GM19438 (cell line): ENCODE measurements at regions not wholly inside any gene's neighbourhood (a gene's known extent, or its start where the extent isn't known, plus 50 kb on each side); places are given as distances from the start of the nearest gene placed in this dataset.

Source experiments
- ATAC-seq: cut with Tn5 transposase; IDR thresholded peaks from one replicate; pipeline ENCODE4 v1.9.1; 2021; ENCODE audit warnings: low read depth; ENCODE audit not compliant: unreplicated experiment

DNA sequence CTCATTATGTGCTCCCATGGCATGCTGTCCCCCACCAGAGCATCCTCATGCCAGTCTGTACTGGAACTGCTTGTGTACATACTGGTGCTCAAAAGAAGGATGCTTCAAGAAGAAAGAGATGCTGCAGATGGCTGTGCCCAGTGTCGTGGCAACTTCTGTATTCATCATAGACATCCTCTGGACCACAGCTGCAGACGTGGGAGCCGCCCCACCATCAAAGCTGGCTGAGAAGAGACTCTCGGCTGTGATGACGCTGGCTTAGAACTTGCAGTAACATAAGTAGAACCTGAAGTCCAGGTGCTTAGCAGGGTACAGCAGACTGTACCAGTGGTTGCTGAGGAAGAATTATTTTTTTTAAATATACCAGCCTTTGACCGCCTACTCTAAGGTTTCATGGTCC lies 112.6 kb upstream of the ARHGAP5 start:
- no peak for ATAC-seq

DNA sequence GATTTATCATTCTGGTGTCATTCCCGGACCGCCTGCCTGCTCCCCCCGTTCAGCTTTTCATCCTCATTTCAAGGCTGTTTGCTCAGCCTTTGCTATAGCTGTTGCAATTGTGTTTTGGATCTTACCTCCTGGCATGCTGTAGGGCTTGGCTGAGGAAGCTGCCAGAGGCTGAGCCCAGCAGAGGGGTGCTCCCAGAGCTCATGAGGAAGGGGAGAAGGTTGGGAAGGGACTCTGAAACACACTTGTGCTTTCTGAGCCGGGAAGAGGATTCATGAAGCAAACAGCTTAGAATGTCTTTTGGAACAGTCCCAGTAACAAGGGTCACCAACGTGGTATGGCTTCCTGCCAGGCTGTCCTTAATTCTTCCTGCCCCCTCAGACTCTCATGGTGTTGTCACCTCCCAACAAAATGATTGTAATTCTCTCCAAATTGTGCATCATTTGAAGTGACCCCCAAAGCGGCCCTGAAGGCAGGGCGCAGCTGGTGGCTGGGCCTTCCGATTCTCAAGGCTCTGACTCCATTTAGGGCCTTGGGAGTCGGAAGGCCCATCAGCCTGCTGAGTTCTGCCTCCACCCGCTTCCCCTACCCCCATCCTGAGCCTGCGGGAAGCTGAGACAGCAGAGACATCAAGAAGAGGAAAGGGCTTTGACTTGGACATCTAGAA lies 111.9 kb upstream of the ARHGAP5 start:
- ATAC-seq: no peak

DNA sequence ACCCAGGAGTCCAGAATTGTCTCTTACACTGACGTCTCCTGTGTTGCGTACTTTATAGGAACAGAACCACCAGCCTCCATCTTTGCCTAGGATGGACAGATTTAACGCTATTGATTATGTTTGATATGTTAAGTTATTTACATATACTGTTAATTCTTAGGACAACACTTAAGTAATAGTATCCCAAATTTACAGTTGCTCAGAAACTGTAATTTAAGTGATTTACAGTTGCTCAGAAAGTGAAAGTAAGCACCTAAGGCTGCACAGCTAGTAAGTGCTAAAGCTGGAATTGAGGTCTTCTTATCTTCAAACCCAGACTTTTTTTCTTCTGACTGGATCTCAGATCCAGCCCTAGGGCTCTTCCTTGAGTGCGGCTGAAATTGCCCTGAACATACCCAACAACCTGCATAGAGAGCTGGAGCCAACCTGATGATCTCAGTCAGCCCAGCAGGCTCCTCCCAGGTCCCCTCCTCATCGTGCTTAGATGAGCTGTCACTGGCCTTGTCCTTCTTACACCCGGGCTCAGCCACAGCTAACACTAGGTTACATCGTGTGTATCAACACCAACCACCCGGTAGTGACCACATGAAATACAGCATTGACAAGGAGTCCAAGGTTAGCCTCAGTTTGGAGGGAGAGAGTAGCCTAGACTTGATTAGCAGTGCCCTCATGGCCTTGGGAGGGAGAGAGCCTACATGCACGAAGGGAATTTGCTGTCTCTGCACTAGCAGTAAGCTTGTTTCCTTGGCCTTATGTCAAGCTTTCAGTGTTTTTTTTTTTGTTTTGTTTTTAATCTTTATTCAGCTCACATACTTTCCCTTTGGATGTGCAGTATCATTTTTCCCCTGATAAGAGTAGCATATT lies 111.1 kb upstream of the ARHGAP5 start:
- no peak for ATAC-seq

DNA sequence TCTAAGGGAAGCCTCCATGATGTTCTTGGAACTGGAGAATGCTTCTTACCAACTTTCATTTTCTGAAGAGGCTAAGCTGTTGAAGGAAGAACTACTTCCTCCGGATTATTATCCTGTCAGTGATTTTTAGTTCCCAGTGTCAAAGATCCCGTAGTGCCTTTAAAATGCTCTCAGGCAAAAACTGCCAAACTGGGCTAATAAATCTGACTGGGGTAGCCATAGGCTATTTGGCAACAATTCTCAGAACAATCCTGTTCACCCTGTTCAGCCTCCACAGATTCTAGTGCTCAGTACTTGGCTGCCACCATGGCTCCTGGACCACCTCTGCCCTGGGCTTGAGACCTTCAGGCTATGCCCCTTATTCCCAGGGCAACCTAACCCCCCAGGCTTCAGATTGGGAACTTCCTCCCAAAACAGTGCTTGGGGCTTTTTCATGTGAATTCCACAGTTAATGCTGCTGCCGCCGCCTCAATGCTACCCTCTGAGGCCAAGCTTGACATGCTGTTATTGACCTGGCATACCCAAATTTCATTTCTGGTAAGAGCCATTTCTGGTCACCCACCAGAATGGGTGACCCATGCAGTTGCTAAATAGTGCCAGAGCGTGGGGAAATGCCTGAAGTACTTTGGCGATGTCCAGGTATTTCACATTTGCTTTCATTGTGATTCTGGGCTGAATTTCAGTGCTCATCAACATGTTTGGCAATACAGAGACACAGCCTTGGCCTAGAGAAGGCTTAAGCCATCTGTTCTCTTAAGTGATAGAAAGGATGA lies 110.0 kb upstream of the ARHGAP5 start:
- ATAC-seq: no peak

DNA sequence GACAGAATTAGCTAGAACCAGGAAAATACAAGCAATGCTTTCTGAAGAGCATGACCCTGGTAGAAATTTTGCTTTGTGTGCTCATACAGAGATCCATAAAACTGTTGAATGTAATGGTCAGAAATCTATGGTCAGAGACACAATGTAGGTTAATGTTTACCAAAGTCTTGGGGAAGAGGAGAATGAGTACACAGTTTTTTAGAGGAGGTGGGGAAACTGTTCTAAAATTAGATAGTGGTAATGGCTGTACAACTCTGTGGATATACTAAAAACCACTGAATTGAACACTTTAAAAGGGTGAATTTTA lies 109.5 kb upstream of the ARHGAP5 start:
- ATAC-seq: peak; percentile 39

DNA sequence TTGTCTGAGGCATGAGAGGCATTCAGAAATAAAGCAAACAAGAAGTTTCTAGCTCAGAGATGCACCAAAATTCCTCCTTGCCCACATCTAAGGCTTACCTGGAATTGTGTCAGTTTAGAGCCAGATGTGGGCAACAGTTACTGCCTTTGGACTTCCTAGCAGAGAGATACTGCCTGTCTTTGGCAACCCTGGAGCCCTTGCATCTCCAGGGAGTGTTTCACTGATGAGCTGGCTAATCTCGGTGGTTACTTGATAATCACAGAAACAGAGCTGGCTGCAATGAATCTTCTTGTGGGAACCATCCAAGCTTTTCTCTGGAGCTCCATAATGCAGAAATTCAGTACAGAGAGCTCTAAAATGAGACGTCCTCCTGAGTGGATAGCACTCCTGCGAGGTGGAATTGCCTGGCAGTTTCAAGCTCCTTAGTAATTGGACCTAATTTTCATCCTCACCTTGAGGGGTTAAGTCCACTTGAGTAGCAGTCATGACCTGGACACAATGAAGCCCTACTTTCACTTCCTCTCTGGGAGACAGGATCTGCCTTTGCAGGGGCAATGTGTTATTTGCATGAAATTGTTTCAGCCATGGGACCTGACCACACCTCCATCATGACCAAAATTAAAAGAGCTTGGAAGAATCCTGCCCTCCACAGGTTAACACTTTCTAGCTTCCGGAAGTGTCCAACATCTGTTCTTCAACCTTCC lies 108.8 kb upstream of the ARHGAP5 start:
- ATAC-seq: peak; percentile 80

DNA sequence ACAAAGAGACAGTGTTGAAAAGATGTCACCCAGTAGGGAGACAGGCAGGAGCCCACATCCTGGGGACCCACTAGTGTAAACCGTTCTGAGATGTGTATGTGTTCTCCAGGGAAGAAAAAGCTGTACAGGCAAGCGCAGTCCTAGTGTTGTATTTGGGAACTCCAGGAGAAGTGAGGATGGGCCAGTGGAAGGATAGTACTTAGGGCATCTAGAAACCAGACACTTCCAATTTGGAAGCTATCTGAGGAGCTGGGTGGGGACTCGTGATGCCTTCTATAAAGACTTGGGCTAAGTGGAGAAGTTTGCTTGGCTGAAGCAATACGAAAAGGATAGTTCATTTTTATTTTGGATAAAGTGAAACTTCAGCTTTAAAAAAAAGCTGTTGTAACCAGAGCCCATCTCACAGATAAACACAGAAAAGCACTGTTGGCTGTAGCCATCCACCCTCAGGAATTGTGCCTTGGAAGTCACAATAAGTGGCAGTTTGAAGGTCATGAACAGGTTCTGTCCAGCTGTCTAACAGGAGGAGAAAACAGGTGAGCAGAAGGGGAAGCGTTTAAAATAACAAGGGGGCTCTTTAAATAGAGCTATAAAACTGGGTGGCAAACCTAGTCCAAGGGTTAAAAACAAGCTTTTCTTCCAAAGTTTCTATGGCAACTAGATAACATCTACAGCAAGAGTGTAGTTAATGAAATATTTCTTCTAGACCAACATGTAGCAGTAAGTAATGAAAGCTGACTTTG lies 108.0 kb upstream of the ARHGAP5 start:
- ATAC-seq: no peak

DNA sequence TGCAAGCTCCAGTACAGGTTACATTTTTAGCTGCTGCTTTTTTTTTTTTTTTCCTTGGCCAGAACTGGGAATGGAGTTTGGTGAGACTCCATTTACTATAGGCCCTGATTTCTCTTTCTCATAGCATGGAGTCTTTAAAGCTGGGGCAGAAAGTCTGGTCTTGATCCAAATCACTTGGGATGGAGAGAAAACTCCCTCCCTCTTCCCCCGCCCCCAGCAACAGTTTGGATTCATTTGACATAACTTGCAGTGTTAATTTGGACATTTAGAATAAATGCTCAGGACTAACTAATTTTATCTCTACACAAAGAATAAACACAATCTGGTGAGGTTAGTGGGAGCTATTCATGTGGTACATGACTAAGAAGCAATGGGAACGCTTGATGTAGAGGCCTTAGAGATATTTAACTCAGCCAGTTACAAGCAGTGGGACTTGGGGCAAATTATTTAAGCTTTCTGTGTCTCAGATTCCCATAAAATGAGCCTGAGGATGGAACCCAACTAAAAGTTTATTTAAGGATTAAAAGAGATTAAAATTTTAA lies 107.3 kb upstream of the ARHGAP5 start:
- ATAC-seq: no peak

- ATAC-seq: no peak
Observed at GRCh38 chr14:31970744-31971143, 106.4 kb upstream of the ARHGAP5 start.

DNA sequence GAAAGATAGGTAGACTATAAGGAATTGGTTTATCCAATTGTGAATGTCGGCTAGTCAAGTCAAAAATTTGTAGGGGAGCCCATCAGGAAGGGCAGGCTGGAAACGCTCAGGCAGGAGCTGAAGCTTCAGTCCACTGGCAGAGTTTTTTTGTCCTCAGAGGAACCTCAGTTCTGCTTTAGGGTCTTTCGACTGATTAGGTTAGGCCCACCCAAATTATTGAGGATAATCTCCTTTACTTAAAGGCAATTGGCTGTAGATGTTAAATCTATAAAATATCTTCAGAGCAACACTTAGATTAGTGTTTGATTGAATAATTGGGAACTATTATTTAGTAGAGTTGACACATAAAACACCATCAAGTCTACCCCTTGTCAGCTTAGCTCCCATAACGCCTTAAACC lies 105.5 kb upstream of the ARHGAP5 start:
- ATAC-seq: no peak

GRCh38 chr14:31977001-31977556 lies 100.0 kb upstream of the ARHGAP5 start:
- no peak for ATAC-seq

GRCh38 chr14:31978423-31978822 lies 98.7 kb upstream of the ARHGAP5 start:
- no peak for ATAC-seq

GRCh38 chr14:31982642-31983041 lies 94.5 kb upstream of the ARHGAP5 start:
- ATAC-seq: no peak

- no peak for ATAC-seq
Observed at GRCh38 chr14:31986405-31986804, 90.7 kb upstream of the ARHGAP5 start.

DNA sequence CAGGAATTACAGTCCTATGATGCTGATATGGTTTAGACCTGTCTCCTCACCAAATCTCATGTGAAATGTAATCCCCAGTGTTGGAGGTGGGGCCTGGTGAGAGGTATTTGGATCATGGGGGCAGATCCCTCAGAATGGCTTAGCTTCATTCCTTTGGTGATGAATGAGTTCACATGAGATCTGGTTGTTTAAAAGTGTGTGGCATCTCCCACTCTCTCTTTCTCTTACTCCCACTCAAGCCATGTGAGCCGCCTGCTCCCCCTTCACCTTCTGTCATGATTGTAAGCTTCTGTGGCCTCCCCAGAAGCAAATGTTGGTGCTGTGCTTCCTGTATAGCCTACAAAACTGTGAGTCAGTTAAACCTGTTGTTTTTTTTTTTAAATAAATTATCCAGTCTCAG lies 89.4 kb upstream of the ARHGAP5 start:
- no peak for ATAC-seq

DNA sequence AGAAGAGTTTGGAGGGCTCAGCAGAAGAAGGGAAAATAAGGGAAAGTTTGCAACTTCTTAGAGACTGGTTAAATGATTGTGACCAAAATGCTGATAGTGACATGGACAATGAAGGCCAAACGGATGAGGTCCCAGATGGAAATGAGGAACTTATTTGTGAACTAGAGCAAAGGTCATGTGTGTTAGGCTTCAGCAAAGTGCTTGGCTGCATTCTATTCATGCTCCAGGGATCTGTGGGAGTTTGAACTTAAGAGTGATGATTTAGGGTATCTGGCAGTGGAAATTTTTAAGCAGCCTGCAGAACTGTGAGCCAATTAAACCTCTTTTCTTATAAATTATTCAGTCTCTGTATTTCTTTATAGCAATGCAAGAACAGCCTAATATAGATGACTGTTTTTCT lies 88.9 kb upstream of the ARHGAP5 start:
- ATAC-seq: no peak

- ATAC-seq: no peak
Observed at GRCh38 chr14:31990183-31990857, 86.8 kb upstream of the ARHGAP5 start.

- no peak for ATAC-seq
Observed at GRCh38 chr14:31990926-31991572, 86.1 kb upstream of the ARHGAP5 start.

GRCh38 chr14:31992011-31992447 lies 85.1 kb upstream of the ARHGAP5 start:
- no peak for ATAC-seq
